ENCODE measurements at regions not wholly inside any gene's neighbourhood (a gene's known extent, or its start where the extent isn't known, plus 50 kb on each side); places are given as distances from the start of the nearest gene placed in this dataset.

DNA sequence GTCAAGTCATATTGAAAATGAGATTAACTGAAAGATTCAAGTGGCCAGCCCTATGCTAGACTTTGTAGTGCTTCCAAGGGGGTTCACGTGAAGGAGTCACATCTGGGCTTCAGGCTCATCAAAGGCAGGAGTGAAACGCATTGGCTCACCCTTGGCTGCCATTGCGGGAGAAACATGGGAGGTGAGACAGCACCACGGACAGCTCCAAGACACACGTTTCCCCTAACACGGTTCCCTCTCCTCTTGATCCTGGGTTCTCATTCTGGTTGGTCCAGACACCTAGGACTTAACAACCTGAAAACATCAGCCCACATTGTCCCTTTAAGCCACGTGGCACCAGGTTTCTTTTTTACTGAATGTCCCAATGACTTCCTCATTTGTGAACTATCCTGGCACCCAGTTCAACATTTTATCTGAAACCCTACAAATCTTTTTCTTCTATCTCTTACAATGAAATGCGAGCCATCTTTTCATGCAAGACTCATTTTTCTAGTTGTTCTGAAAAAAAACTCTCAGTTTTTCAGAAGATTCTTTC, 279.0 kb upstream of the VCX3A start:
- Histone ChIP-seq H3K36me3 (ENCODE audit: control insufficient read depth in 2 of 2, extremely low read depth in 1 of 2, insufficient read depth in 1 of 2, low read length in 1 of 2) (no peaks in the 10 kb centered on the region), H3K27ac (ENCODE audit: low read length) (no peak overlapping the region), H3K27me3 (replicated peaks in 1 of 2; ENCODE audit: control insufficient read depth in 2 of 2, extremely low read depth in 1 of 2, insufficient read depth in 2 of 2, low read length in 1 of 2) (no peaks in the 10 kb centered on the region), H3K9me3 (no peaks in the 10 kb centered on the region), H3K4me1 (ENCODE audit: control insufficient read depth in 1 of 2, extremely low read depth in 1 of 2, insufficient read depth in 2 of 2, low read length in 2 of 2) (no peaks in the 10 kb centered on the region), H3K4me3 (ENCODE audit: control insufficient read depth in 1 of 2, extremely low read depth in 1 of 2, low read length in 1 of 2) (no peak overlapping the region)
- DNase-seq (no peak), ATAC-seq (replicated peaks in 1 of 4) (no peak)
- Mint-ChIP-seq H3K27me3 (no peaks in the 10 kb centered on the region), H3K4me1 (no peaks in the 10 kb centered on the region), H3K9me3 (no peaks in the 10 kb centered on the region), H3K36me3 (no peaks in the 10 kb centered on the region), H3K4me3 (no peak overlapping the region), H3K27ac (no peak overlapping the region)
- ChIA-PET POLR2A (no interaction called here), CTCF (interaction anchor here in 1 of 2 donors (0.6 kb wide), 1 partner anchor 19 kb away, joined by 3 read pairs; no protein-coding TSS in a partner anchor)
- WGBS (ENCODE audit: insufficient coverage): 20% methylated on average over 1 of the region's 8 CpGs

DNA sequence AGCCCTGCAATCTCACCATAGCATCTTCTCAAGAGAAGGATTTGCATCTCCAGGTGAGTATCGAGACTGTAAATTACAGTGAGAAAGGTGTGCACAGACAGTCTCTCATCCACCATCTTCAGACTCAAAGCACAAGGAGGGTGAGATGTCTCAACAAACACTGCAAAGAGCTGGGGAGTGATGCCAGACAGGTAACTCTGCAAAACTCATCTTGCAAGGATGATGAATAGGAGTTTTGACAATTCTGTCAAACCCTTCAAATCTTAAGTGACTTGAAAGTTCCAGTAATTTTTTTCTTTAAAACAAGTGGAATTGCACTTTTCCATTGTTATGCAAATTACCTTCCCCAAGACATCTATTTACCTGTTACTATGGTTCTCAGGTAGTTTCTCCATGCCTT, 277.2 kb upstream of the VCX3A start:
- ChIA-PET CTCF (no interaction called here), POLR2A (no interaction called here)
- DNase-seq (no peak), ATAC-seq (replicated peaks in 1 of 4) (no peak)
- no peak overlapping the region for H3K4me3 Mint-ChIP-seq
- Histone ChIP-seq H3K27me3 (replicated peaks in 1 of 2; ENCODE audit: control insufficient read depth in 2 of 2, extremely low read depth in 1 of 2, insufficient read depth in 2 of 2, low read length in 1 of 2) (no peaks in the 10 kb centered on the region), H3K9me3 (no peaks in the 10 kb centered on the region), H3K36me3 (ENCODE audit: control insufficient read depth in 2 of 2, extremely low read depth in 1 of 2, insufficient read depth in 1 of 2, low read length in 1 of 2) (no peaks in the 10 kb centered on the region), H3K27ac (ENCODE audit: low read length) (no peak overlapping the region), H3K4me3 (ENCODE audit: control insufficient read depth in 1 of 2, extremely low read depth in 1 of 2, low read length in 1 of 2) (no peak overlapping the region), H3K4me1 (ENCODE audit: control insufficient read depth in 1 of 2, extremely low read depth in 1 of 2, insufficient read depth in 2 of 2, low read length in 2 of 2) (no peaks in the 10 kb centered on the region)
- no peak overlapping the region for H3K27ac Mint-ChIP-seq
- no peaks in the 10 kb centered on the region for H3K27me3 Mint-ChIP-seq
- no CpG with 5 or more reads among the region's 1 CpG for WGBS (ENCODE audit: insufficient coverage)
- H3K9me3 Mint-ChIP-seq: no peaks in the 10 kb centered on the region
- H3K36me3 Mint-ChIP-seq: no peaks in the 10 kb centered on the region
- no peaks in the 10 kb centered on the region for H3K4me1 Mint-ChIP-seq

DNA sequence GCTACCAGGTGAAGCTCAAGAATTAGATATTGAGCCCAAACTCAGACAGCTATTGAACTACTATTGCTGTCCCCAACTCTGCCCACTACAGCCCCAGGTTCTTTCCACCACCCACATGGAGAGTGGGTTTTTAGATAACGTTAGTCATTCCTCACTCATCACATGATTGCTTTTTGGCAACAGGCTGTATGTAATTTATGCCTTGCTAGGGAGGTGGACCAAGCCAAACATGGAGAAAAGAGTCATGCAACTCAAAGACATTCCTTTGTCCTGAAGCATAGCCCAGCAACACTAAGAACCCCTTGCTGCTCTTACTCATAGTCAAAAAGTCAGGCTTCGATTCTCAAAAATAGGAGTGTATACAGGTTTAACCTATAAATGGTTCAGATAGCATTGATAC, 275.9 kb upstream of the VCX3A start:
- H3K36me3 Mint-ChIP-seq: no peaks in the 10 kb centered on the region
- no peak overlapping the region for H3K4me3 Mint-ChIP-seq
- ATAC-seq (replicated peaks in 1 of 4) (no peak), DNase-seq (no peak)
- Histone ChIP-seq H3K9me3 (no peaks in the 10 kb centered on the region), H3K4me3 (ENCODE audit: control insufficient read depth in 1 of 2, extremely low read depth in 1 of 2, low read length in 1 of 2) (no peak overlapping the region), H3K4me1 (ENCODE audit: control insufficient read depth in 1 of 2, extremely low read depth in 1 of 2, insufficient read depth in 2 of 2, low read length in 2 of 2) (no peaks in the 10 kb centered on the region), H3K27me3 (replicated peaks in 1 of 2; ENCODE audit: control insufficient read depth in 2 of 2, extremely low read depth in 1 of 2, insufficient read depth in 2 of 2, low read length in 1 of 2) (no peaks in the 10 kb centered on the region), H3K36me3 (ENCODE audit: control insufficient read depth in 2 of 2, extremely low read depth in 1 of 2, insufficient read depth in 1 of 2, low read length in 1 of 2) (no peaks in the 10 kb centered on the region), H3K27ac (ENCODE audit: low read length) (no peak overlapping the region)
- H3K9me3 Mint-ChIP-seq: no peaks in the 10 kb centered on the region
- H3K27me3 Mint-ChIP-seq: no peaks in the 10 kb centered on the region
- CTCF ChIA-PET: no interaction called here
- POLR2A ChIA-PET: no interaction called here
- no CpG with 5 or more reads among the region's 2 CpGs for WGBS (ENCODE audit: insufficient coverage)
- H3K27ac Mint-ChIP-seq: no peak overlapping the region
- H3K4me1 Mint-ChIP-seq: no peaks in the 10 kb centered on the region

DNA sequence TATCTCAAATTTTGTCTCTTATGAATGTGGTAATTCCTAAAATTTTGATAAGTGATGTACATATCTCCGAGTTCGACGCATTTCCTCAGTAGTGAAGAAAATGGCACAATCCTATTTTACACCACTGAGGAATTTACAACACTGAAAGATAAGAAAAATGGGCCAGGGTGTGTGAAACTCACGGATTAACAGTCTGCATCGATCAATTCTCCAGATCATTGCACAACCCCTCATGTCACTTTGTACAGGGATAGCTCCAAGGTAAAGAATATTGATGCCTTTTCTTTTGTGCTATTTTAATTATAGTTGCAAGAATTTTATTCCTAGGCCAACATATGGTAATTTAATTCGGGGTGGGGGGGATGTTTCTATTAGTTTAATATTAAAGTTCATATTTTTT, 268.7 kb upstream of the VCX3A start:
- H3K9me3 Mint-ChIP-seq: no peaks in the 10 kb centered on the region
- CTCF ChIA-PET: interaction anchor here in 1 of 2 donors (0.5 kb wide), 1 partner anchor 17 kb away, joined by 4 read pairs; no protein-coding TSS in a partner anchor
- no CpG with 5 or more reads among the region's 6 CpGs for WGBS (ENCODE audit: insufficient coverage)

GRCh38 chrX:6793000-6793399, 258.1 kb upstream of the VCX3A start:
- H3K27me3 ChIP-seq (replicated peaks in 1 of 2; ENCODE audit: control insufficient read depth in 2 of 2, extremely low read depth in 1 of 2, insufficient read depth in 2 of 2, low read length in 1 of 2): no peaks in the 10 kb centered on the region
- H3K9me3 ChIP-seq: no peaks in the 10 kb centered on the region
- Mint-ChIP-seq H3K4me3 (no peak overlapping the region), H3K27me3 (no peaks in the 10 kb centered on the region), H3K9me3 (peaks cover 0 to 5% (median 0%) of the 10 kb centered on the region in 3 donors), H3K36me3 (no peaks in the 10 kb centered on the region), H3K4me1 (no peaks in the 10 kb centered on the region), H3K27ac (no peak overlapping the region)
- CTCF ChIA-PET: no interaction called here
- POLR2A ChIA-PET: no interaction called here
- H3K4me1 ChIP-seq (ENCODE audit: control insufficient read depth in 1 of 2, extremely low read depth in 1 of 2, insufficient read depth in 2 of 2, low read length in 2 of 2): no peaks in the 10 kb centered on the region
- DNase-seq: no peak
- ATAC-seq (replicated peaks in 1 of 4): no peak
- no peak overlapping the region for H3K27ac ChIP-seq (ENCODE audit: low read length)
- WGBS (ENCODE audit: insufficient coverage): 100% methylated on average over 1 of the region's 5 CpGs
- no peak overlapping the region for H3K4me3 ChIP-seq (ENCODE audit: control insufficient read depth in 1 of 2, extremely low read depth in 1 of 2, low read length in 1 of 2)
- no peaks in the 10 kb centered on the region for H3K36me3 ChIP-seq (ENCODE audit: control insufficient read depth in 2 of 2, extremely low read depth in 1 of 2, insufficient read depth in 1 of 2, low read length in 1 of 2)

More for the DNA sequence above, 268.7 kb upstream of the VCX3A start:
- Histone ChIP-seq H3K4me1 (ENCODE audit: control insufficient read depth in 1 of 2, extremely low read depth in 1 of 2, insufficient read depth in 2 of 2, low read length in 2 of 2) (no peaks in the 10 kb centered on the region), H3K27ac (ENCODE audit: low read length) (no peak overlapping the region), H3K27me3 (replicated peaks in 1 of 2; ENCODE audit: control insufficient read depth in 2 of 2, extremely low read depth in 1 of 2, insufficient read depth in 2 of 2, low read length in 1 of 2) (no peaks in the 10 kb centered on the region), H3K36me3 (ENCODE audit: control insufficient read depth in 2 of 2, extremely low read depth in 1 of 2, insufficient read depth in 1 of 2, low read length in 1 of 2) (no peaks in the 10 kb centered on the region), H3K4me3 (ENCODE audit: control insufficient read depth in 1 of 2, extremely low read depth in 1 of 2, low read length in 1 of 2) (no peak overlapping the region), H3K9me3 (no peaks in the 10 kb centered on the region)
- Mint-ChIP-seq H3K36me3 (no peaks in the 10 kb centered on the region), H3K27ac (no peak overlapping the region), H3K4me1 (no peaks in the 10 kb centered on the region), H3K4me3 (no peak overlapping the region), H3K27me3 (no peaks in the 10 kb centered on the region)
- ATAC-seq (replicated peaks in 1 of 4) (no peak), DNase-seq (no peak)
- POLR2A ChIA-PET: interaction anchor here in 1 of 2 donors (0.5 kb wide), 1 partner anchor 370 kb away, joined by 3 read pairs; no protein-coding TSS in a partner anchor

GRCh38 chrX:6783912-6784311, 249.0 kb upstream of the VCX3A start:
- no peak overlapping the region for H3K27ac Mint-ChIP-seq
- POLR2A ChIA-PET: no interaction called here

GRCh38 chrX:6782831-6783230, 247.9 kb upstream of the VCX3A start:
- no CpG with 5 or more reads among the region's 5 CpGs for WGBS (ENCODE audit: insufficient coverage)
- no peaks in the 10 kb centered on the region for H3K9me3 Mint-ChIP-seq
- no peak overlapping the region for H3K27ac ChIP-seq (ENCODE audit: low read length)
- no peaks in the 10 kb centered on the region for H3K4me1 ChIP-seq (ENCODE audit: control insufficient read depth in 1 of 2, extremely low read depth in 1 of 2, insufficient read depth in 2 of 2, low read length in 2 of 2)
- POLR2A ChIA-PET: no interaction called here
- ATAC-seq (replicated peaks in 1 of 4) (no peak), DNase-seq (no peak)
- no peak overlapping the region for H3K27ac Mint-ChIP-seq
- CTCF ChIA-PET: no interaction called here
- H3K36me3 Mint-ChIP-seq: no peaks in the 10 kb centered on the region
- no peak overlapping the region for H3K4me3 ChIP-seq (ENCODE audit: control insufficient read depth in 1 of 2, extremely low read depth in 1 of 2, low read length in 1 of 2)
- H3K27me3 Mint-ChIP-seq: peaks cover 0 to 8% of the 10 kb centered on the region in 2 donors
- no peak overlapping the region for H3K4me3 Mint-ChIP-seq
- no peaks in the 10 kb centered on the region for H3K9me3 ChIP-seq
- no peaks in the 10 kb centered on the region for H3K36me3 ChIP-seq (ENCODE audit: control insufficient read depth in 2 of 2, extremely low read depth in 1 of 2, insufficient read depth in 1 of 2, low read length in 1 of 2)
- no peaks in the 10 kb centered on the region for H3K4me1 Mint-ChIP-seq
- H3K27me3 ChIP-seq (replicated peaks in 1 of 2; ENCODE audit: control insufficient read depth in 2 of 2, extremely low read depth in 1 of 2, insufficient read depth in 2 of 2, low read length in 1 of 2): no peaks in the 10 kb centered on the region

More at GRCh38 chrX:6783912-6784311, 249.0 kb upstream of the VCX3A start:
- DNase-seq (no peak), ATAC-seq (replicated peaks in 1 of 4) (no peak)
- Histone ChIP-seq H3K36me3 (ENCODE audit: control insufficient read depth in 2 of 2, extremely low read depth in 1 of 2, insufficient read depth in 1 of 2, low read length in 1 of 2) (no peaks in the 10 kb centered on the region), H3K4me3 (ENCODE audit: control insufficient read depth in 1 of 2, extremely low read depth in 1 of 2, low read length in 1 of 2) (no peak overlapping the region), H3K27me3 (replicated peaks in 1 of 2; ENCODE audit: control insufficient read depth in 2 of 2, extremely low read depth in 1 of 2, insufficient read depth in 2 of 2, low read length in 1 of 2) (no peaks in the 10 kb centered on the region), H3K4me1 (ENCODE audit: control insufficient read depth in 1 of 2, extremely low read depth in 1 of 2, insufficient read depth in 2 of 2, low read length in 2 of 2) (no peaks in the 10 kb centered on the region), H3K27ac (ENCODE audit: low read length) (no peak overlapping the region), H3K9me3 (no peaks in the 10 kb centered on the region)
- no peaks in the 10 kb centered on the region for H3K36me3 Mint-ChIP-seq
- no peaks in the 10 kb centered on the region for H3K4me1 Mint-ChIP-seq
- WGBS (ENCODE audit: insufficient coverage): no CpG with 5 or more reads among the region's 3 CpGs
- H3K27me3 Mint-ChIP-seq: peaks cover 0 to 3% of the 10 kb centered on the region in 2 donors
- H3K4me3 Mint-ChIP-seq: no peak overlapping the region
- CTCF ChIA-PET: no interaction called here
- H3K9me3 Mint-ChIP-seq: no peaks in the 10 kb centered on the region
